Neural cell (in vitro differentiated cells): ENCODE measurements at regions not wholly inside any gene's neighbourhood (a gene's known extent, or its start where the extent isn't known, plus 50 kb on each side); places are given as distances from the start of the nearest gene placed in this dataset.

ENCODE experiments used
- H2AFZ ChIP-seq: fragments of 200-600, 300-800 bp; sonication (generic), shearing (Covaris generic); 2 replicates; pipeline ENCODE4 v1.6.0; 2014; ENCODE audit warnings: low read depth, mild to moderate bottlenecking, antibody characterized with exemption, low read length, moderate library complexity
- H3F3A ChIP-seq: fragments of 200-600 bp; shearing (Covaris generic); 2 replicates; pipeline ENCODE4 v1.6.1; 2016; ENCODE audit warnings: mild to moderate bottlenecking, moderate library complexity, mixed read lengths, antibody characterized with exemption, low read length; ENCODE audit not compliant: insufficient read depth, poor library complexity, severe bottlenecking
- H3K27ac ChIP-seq: fragments of 200-600, 300-800 bp; sonication (generic), shearing (Covaris generic); 2 replicates; pipeline ENCODE4 v1.5.1; 2014; ENCODE audit warnings: mild to moderate bottlenecking, low read length, moderate library complexity
- H3K27me3 ChIP-seq: fragments of 300-800, 200-600 bp; sonication (generic), shearing (Covaris generic); 2 replicates; pipeline ENCODE4 v1.6.0; 2014; ENCODE audit warnings: mild to moderate bottlenecking, low read depth, low read length, moderate library complexity; ENCODE audit not compliant: insufficient read depth
- H3K36me3 ChIP-seq: fragments of 300-800, 200-600 bp; sonication (generic), shearing (Covaris generic); 2 replicates; pipeline ENCODE4 v1.5.1; 2014; ENCODE audit warnings: mild to moderate bottlenecking, antibody characterized with exemption, low read length, moderate library complexity; ENCODE audit not compliant: insufficient read depth
- H3K4me2 ChIP-seq: fragments of 300-800, 200-600 bp; sonication (generic), shearing (Covaris generic); 2 replicates; pipeline ENCODE4 v1.6.0; 2014; ENCODE audit warnings: mild to moderate bottlenecking, low read length
- H3K4me3 ChIP-seq: fragments of 300-800, 200-600 bp; sonication (generic), shearing (Covaris generic); 2 replicates; pipeline ENCODE4 v1.5.1; 2014; ENCODE audit warnings: mild to moderate bottlenecking, low read length, moderate library complexity
- H3K79me2 ChIP-seq: fragments of 200-600 bp; shearing (Covaris generic); replicated peaks from 2 replicates; pipeline ENCODE4 v1.6.0; 2014; ENCODE audit warnings: mild to moderate bottlenecking, low read length, moderate library complexity; ENCODE audit not compliant: insufficient read depth
- H3K9ac ChIP-seq: fragments of 300-800, 200-600 bp; sonication (generic), shearing (Covaris generic); 2 replicates; pipeline ENCODE4 v1.6.1; 2016; ENCODE audit warnings: mild to moderate bottlenecking, low read length, mixed read lengths
- H3K9me2 ChIP-seq: fragments of 200-600 bp; shearing (Covaris generic); 2 replicates; pipeline ENCODE4 v1.6.1; 2016; ENCODE audit warnings: mild to moderate bottlenecking, low read length, mixed read lengths; ENCODE audit not compliant: insufficient read depth
- H3K9me3 ChIP-seq: fragments of 200-600, 300-800 bp; sonication (generic), shearing (Covaris generic); 2 replicates; pipeline ENCODE4 v1.6.1; 2016; ENCODE audit warnings: mild to moderate bottlenecking, mixed run types, low read length, moderate library complexity, mixed read lengths
- H4K20me1 ChIP-seq: fragments of 200-600 bp; shearing (Covaris generic); 2 replicates; pipeline ENCODE4 v1.6.1; 2016; ENCODE audit warnings: mild to moderate bottlenecking, mixed run types; ENCODE audit not compliant: insufficient read depth
- EP300 ChIP-seq: fragments of 450-650 bp; conservative IDR thresholded peaks from 2 replicates; pipeline ENCODE4 v1.6.1; 2014; ENCODE audit warnings: antibody characterized with exemption, mild to moderate bottlenecking, moderate library complexity; ENCODE audit not compliant: poor library complexity, severe bottlenecking
- EZH2 ChIP-seq: fragments of 200-600, 300-800 bp; shearing (Covaris generic), sonication (generic); IDR thresholded peaks from 2 replicates; pipeline ENCODE4 v1.6.1; 2014; ENCODE audit warnings: antibody characterized with exemption, low read length, borderline replicate concordance, mild to moderate bottlenecking; ENCODE audit not compliant: insufficient read depth, poor library complexity, severe bottlenecking
- MXI1 ChIP-seq: fragments of 450-650 bp; conservative IDR thresholded peaks from 2 replicates; pipeline ENCODE4 v1.6.1; 2014; ENCODE audit warnings: antibody characterized with exemption, mild to moderate bottlenecking; ENCODE audit not compliant: poor library complexity, severe bottlenecking
- POLR2AphosphoS5 ChIP-seq: IDR thresholded peaks from 2 replicates; pipeline ENCODE4 v1.6.1; 2012
- RAD21 ChIP-seq: fragments of 450-650 bp; conservative IDR thresholded peaks from 2 replicates; pipeline ENCODE4 v1.6.1; 2014; ENCODE audit warnings: antibody characterized with exemption, mild to moderate bottlenecking, moderate library complexity
- SMC3 ChIP-seq: fragments of 450-650 bp; conservative IDR thresholded peaks from 2 replicates; pipeline ENCODE4 v1.6.1; 2014; ENCODE audit warnings: antibody characterized with exemption, mild to moderate bottlenecking, moderate library complexity; ENCODE audit not compliant: poor library complexity
- TAF1 ChIP-seq: IDR thresholded peaks from 2 replicates; pipeline ENCODE4 v1.6.1; 2012; ENCODE audit warnings: low read depth
- TF ChIP-seq, protein P1 (sequence below): fragments of 450-650 bp; IDR thresholded peaks from 2 replicates; pipeline ENCODE4 v1.5.1; 2014; ENCODE audit warnings: antibody characterized with exemption, mild to moderate bottlenecking, moderate library complexity; ENCODE audit not compliant: poor library complexity, severe bottlenecking
- TF ChIP-seq, protein P2 (sequence below): IDR thresholded peaks from 2 replicates; pipeline ENCODE4 v1.6.1; 2012; ENCODE audit warnings: borderline replicate concordance

DNA sequence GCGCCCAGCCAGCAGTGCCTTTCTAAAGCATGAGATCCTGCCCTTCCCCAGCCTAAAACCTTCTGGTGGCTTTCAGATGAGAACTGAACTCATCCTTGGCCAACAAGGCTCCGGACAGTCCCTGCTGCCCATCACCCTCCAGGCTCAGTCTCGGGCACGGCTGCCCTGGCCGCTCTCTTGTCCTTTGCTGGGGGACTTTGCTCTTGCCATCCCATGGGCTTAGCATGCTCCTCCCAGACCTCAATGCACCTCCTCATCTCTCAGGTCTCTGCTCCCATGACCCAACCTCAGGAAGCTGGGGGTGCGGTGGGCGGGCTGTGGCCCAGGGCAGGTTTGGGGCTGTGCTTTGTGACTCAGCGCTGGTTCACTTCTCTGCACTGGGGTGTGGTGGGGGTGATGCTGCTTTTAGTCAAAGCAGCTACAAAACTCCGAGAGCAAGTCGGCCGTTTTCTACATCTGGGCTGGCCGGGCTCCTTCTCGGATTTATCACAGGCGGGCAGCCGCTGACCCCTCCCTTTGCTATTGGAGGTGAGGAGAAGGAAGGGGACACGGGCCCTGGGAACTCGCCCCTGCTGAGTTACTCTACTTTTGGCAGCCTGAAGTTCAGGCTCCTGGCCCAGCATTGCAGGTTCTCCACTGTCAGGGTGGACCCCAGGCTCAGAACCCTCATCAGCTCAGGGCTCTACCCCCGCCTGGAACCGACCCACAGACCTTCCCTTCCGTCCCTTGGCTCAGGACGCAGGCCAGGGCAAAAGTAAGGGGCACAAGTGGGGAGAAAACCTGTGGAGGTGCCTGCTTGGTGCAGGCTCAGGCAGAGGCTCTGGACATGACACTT is 90.6 kb upstream of the TAF1B start:
- Histone ChIP-seq H3K27ac (no peak overlapping the region), H3K4me3 (no peak overlapping the region), H3F3A (no peaks in the 10 kb centered on the region), H3K9ac (no peak overlapping the region), H2AFZ (no peak overlapping the region), H3K9me3 (no peaks in the 10 kb centered on the region), H3K4me2 (no peak overlapping the region), H3K9me2 (no peaks in the 10 kb centered on the region), H3K36me3 (no peaks in the 10 kb centered on the region), H3K27me3 (no peaks in the 10 kb centered on the region), H4K20me1 (no peaks in the 10 kb centered on the region), H3K79me2 (no peaks in the 10 kb centered on the region)
- no peak for TF ChIP-seq RAD21
- no peak for TF ChIP-seq POLR2AphosphoS5
- TF ChIP-seq SMC3: no peak
- TF ChIP-seq TAF1: no peak
- TF ChIP-seq EP300: no peak
- TF ChIP-seq, protein P1, sequence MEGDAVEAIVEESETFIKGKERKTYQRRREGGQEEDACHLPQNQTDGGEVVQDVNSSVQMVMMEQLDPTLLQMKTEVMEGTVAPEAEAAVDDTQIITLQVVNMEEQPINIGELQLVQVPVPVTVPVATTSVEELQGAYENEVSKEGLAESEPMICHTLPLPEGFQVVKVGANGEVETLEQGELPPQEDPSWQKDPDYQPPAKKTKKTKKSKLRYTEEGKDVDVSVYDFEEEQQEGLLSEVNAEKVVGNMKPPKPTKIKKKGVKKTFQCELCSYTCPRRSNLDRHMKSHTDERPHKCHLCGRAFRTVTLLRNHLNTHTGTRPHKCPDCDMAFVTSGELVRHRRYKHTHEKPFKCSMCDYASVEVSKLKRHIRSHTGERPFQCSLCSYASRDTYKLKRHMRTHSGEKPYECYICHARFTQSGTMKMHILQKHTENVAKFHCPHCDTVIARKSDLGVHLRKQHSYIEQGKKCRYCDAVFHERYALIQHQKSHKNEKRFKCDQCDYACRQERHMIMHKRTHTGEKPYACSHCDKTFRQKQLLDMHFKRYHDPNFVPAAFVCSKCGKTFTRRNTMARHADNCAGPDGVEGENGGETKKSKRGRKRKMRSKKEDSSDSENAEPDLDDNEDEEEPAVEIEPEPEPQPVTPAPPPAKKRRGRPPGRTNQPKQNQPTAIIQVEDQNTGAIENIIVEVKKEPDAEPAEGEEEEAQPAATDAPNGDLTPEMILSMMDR: no peak
- TF ChIP-seq EZH2: no peak
- no peak for TF ChIP-seq MXI1
- TF ChIP-seq, protein P2, sequence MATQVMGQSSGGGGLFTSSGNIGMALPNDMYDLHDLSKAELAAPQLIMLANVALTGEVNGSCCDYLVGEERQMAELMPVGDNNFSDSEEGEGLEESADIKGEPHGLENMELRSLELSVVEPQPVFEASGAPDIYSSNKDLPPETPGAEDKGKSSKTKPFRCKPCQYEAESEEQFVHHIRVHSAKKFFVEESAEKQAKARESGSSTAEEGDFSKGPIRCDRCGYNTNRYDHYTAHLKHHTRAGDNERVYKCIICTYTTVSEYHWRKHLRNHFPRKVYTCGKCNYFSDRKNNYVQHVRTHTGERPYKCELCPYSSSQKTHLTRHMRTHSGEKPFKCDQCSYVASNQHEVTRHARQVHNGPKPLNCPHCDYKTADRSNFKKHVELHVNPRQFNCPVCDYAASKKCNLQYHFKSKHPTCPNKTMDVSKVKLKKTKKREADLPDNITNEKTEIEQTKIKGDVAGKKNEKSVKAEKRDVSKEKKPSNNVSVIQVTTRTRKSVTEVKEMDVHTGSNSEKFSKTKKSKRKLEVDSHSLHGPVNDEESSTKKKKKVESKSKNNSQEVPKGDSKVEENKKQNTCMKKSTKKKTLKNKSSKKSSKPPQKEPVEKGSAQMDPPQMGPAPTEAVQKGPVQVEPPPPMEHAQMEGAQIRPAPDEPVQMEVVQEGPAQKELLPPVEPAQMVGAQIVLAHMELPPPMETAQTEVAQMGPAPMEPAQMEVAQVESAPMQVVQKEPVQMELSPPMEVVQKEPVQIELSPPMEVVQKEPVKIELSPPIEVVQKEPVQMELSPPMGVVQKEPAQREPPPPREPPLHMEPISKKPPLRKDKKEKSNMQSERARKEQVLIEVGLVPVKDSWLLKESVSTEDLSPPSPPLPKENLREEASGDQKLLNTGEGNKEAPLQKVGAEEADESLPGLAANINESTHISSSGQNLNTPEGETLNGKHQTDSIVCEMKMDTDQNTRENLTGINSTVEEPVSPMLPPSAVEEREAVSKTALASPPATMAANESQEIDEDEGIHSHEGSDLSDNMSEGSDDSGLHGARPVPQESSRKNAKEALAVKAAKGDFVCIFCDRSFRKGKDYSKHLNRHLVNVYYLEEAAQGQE: no peak

DNA sequence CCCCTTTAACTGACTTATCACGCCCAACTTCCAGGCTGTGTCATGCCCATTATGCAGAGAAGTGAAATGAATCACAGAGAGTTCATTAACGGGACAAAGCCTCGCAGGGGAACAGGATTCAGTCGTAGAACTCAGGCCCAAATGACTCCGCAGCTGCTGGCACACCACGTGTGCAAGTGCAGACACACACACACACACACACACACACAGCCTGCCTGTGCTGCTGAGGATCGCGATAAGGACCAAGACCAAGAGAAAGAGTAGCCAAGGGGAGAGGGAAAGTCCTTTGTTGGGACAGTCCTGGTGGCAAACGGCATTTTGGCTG is 90.0 kb upstream of the TAF1B start:
- no peaks in the 10 kb centered on the region for H3K79me2 ChIP-seq
- H3K9me3 ChIP-seq: no peaks in the 10 kb centered on the region
- no peak overlapping the region for H3K9ac ChIP-seq
- H3K4me2 ChIP-seq: no peak overlapping the region
- no peak overlapping the region for H3K27ac ChIP-seq
- no peak overlapping the region for H3K4me3 ChIP-seq
- H4K20me1 ChIP-seq: no peaks in the 10 kb centered on the region
- H3K9me2 ChIP-seq: no peaks in the 10 kb centered on the region
- H3K27me3 ChIP-seq: no peaks in the 10 kb centered on the region
- H2AFZ ChIP-seq: no peak overlapping the region
- no peaks in the 10 kb centered on the region for H3F3A ChIP-seq
- H3K36me3 ChIP-seq: no peaks in the 10 kb centered on the region
- TF ChIP-seq SMC3 (no peak), RAD21 (no peak), MXI1 (no peak), EP300 (no peak), POLR2AphosphoS5 (no peak), TAF1 (no peak), EZH2 (no peak)
- TF ChIP-seq, protein P1: no peak
- TF ChIP-seq, protein P2: no peak
